SK-N-SH treated with all-trans-retinoic acid at 6 μM for 48 hours (cell line): ENCODE measurements at regions not wholly inside any gene's neighbourhood (a gene's known extent, or its start where the extent isn't known, plus 50 kb on each side); places are given as distances from the start of the nearest gene placed in this dataset.

Experiments
- CREB5 ChIP-seq: fragments of 250-450 bp; sonication (Bioruptor Pico); IDR thresholded peaks from 2 replicates; pipeline ENCODE4 v1.5.1; 2020; ENCODE audit warnings: low read depth, mild to moderate bottlenecking, moderate library complexity
- CSRNP3 ChIP-seq: fragments of 250-450 bp; sonication (Bioruptor Pico); IDR thresholded peaks from 2 replicates; pipeline ENCODE4 v1.5.1; 2021; ENCODE audit warnings: mild to moderate bottlenecking, moderate library complexity
- GLIS3 ChIP-seq: fragments of 250-450 bp; sonication (Bioruptor Pico); IDR thresholded peaks from 2 replicates; pipeline ENCODE4 v1.5.0; 2020; ENCODE audit warnings: mild to moderate bottlenecking, moderate library complexity
- OSR1 ChIP-seq: fragments of 250-450 bp; sonication (Bioruptor Pico); IDR thresholded peaks from 2 replicates; pipeline ENCODE4 v1.8.0; 2022; ENCODE audit warnings: moderate library complexity, mild to moderate bottlenecking, inconsistent platforms
- PATZ1 ChIP-seq: fragments of 250-450 bp; sonication (Bioruptor Pico); IDR thresholded peaks from 2 replicates; pipeline ENCODE4 v1.8.0; 2020; ENCODE audit warnings: mild to moderate bottlenecking, moderate library complexity, borderline replicate concordance
- RARB ChIP-seq: fragments of 250-450 bp; sonication (Bioruptor Pico); IDR thresholded peaks from 2 replicates; pipeline ENCODE4 v1.8.0; 2021; ENCODE audit warnings: mild to moderate bottlenecking, moderate library complexity
- TCF4 ChIP-seq: fragments of 250-450 bp; sonication (Bioruptor Pico); IDR thresholded peaks from 2 replicates; pipeline ENCODE4 v1.8.0; 2021; ENCODE audit warnings: mild to moderate bottlenecking, moderate library complexity, borderline replicate concordance
- TSHZ2 ChIP-seq: fragments of 250-450 bp; sonication (Bioruptor Pico); IDR thresholded peaks from 2 replicates; pipeline ENCODE4 v1.5.0; 2020; ENCODE audit warnings: mild to moderate bottlenecking, moderate library complexity
- ZC3H10 ChIP-seq: fragments of 250-450 bp; sonication (Bioruptor Pico); IDR thresholded peaks from 2 replicates; pipeline ENCODE4 v1.5.1; 2021; ENCODE audit warnings: mild to moderate bottlenecking, moderate library complexity
- ZFP30 ChIP-seq: fragments of 450-650 bp; formaldehyde crosslinking; IDR thresholded peaks from 2 replicates; pipeline ENCODE4 v1.5.0; 2022; ENCODE audit warnings: mild to moderate bottlenecking, moderate library complexity
- ZNF565 ChIP-seq: fragments of 450-650 bp; formaldehyde crosslinking; conservative IDR thresholded peaks from 2 replicates; pipeline ENCODE4 v1.5.0; 2020; ENCODE audit warnings: low read depth, mild to moderate bottlenecking, moderate library complexity
- ZNF70 ChIP-seq: fragments of 450-650 bp; formaldehyde crosslinking; IDR thresholded peaks from 2 replicates; pipeline ENCODE4 v1.5.0; 2020; ENCODE audit warnings: mild to moderate bottlenecking, moderate library complexity

- no peak for TF ChIP-seq OSR1 (CRISPR knock-in tag)
- TF ChIP-seq PATZ1 (CRISPR knock-in tag): no peak
- no peak for TF ChIP-seq TCF4 (CRISPR knock-in tag)
- no peak for TF ChIP-seq ZFP30 (CRISPR knock-in tag)
- no peak for TF ChIP-seq ZC3H10 (CRISPR knock-in tag)
- TF ChIP-seq ZNF565 (CRISPR knock-in tag): no peak
- no peak for TF ChIP-seq TSHZ2 (CRISPR knock-in tag)
- TF ChIP-seq RARB (CRISPR knock-in tag): no peak
- TF ChIP-seq GLIS3: no peak
- TF ChIP-seq ZNF70 (CRISPR knock-in tag): no peak
- TF ChIP-seq CSRNP3 (CRISPR knock-in tag): no peak
- no peak for TF ChIP-seq CREB5 (CRISPR knock-in tag)
Observed at GRCh38 chr4:179977378-179977777, 2265.8 kb upstream of the TENM3 start.
